DND-41 (cell line): ENCODE measurements at regions not wholly inside any gene's neighbourhood (a gene's known extent, or its start where the extent isn't known, plus 50 kb on each side); places are given as distances from the start of the nearest gene placed in this dataset.

Experiments
- EZH2 ChIP-seq: IDR thresholded peaks from 3 replicates; pipeline ENCODE4 v1.6.1; 2012; ENCODE audit warnings: borderline replicate concordance, low read depth, mild to moderate bottlenecking, moderate library complexity, low read length, inconsistent platforms; ENCODE audit not compliant: severe bottlenecking
- TF ChIP-seq, protein P1 (sequence below): IDR thresholded peaks from 2 replicates; pipeline ENCODE4 v1.5.1; 2012; ENCODE audit warnings: borderline replicate concordance, low read length, moderate library complexity, mild to moderate bottlenecking; ENCODE audit not compliant: poor library complexity, severe bottlenecking; ENCODE audit errors: extremely low read depth

- TF ChIP-seq, protein P1, sequence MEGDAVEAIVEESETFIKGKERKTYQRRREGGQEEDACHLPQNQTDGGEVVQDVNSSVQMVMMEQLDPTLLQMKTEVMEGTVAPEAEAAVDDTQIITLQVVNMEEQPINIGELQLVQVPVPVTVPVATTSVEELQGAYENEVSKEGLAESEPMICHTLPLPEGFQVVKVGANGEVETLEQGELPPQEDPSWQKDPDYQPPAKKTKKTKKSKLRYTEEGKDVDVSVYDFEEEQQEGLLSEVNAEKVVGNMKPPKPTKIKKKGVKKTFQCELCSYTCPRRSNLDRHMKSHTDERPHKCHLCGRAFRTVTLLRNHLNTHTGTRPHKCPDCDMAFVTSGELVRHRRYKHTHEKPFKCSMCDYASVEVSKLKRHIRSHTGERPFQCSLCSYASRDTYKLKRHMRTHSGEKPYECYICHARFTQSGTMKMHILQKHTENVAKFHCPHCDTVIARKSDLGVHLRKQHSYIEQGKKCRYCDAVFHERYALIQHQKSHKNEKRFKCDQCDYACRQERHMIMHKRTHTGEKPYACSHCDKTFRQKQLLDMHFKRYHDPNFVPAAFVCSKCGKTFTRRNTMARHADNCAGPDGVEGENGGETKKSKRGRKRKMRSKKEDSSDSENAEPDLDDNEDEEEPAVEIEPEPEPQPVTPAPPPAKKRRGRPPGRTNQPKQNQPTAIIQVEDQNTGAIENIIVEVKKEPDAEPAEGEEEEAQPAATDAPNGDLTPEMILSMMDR: no peak
- TF ChIP-seq EZH2: no peak
These were observed 175.3 kb downstream of the SMC2 start for GRCh38 chr9:104269374-104269773.
